ENCODE measurements at regions not wholly inside any gene's neighbourhood (a gene's known extent, or its start where the extent isn't known, plus 50 kb on each side); places are given as distances from the start of the nearest gene placed in this dataset.

DNA sequence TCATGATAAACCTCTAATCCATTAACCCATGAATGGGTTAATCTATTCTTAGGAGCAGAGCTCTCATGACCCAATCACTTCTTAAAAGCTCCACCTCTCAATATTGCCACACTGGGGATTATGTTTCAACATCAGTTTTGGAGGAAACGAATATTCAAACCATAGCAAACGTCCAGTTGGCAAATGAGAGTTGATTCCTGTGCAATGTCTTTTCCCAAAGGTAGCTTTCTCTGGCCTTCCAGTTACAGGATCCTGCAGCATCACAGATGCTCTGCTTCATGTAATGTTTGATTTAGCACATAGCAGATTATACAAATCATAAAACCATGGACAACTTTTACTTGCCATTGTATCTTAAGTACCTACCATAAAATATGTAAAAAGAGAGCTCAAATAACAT lies 481.0 kb downstream of the TNS1 start:
- peak; percentile 46 for DNase-seq (ENCODE audit: low read depth)

DNA sequence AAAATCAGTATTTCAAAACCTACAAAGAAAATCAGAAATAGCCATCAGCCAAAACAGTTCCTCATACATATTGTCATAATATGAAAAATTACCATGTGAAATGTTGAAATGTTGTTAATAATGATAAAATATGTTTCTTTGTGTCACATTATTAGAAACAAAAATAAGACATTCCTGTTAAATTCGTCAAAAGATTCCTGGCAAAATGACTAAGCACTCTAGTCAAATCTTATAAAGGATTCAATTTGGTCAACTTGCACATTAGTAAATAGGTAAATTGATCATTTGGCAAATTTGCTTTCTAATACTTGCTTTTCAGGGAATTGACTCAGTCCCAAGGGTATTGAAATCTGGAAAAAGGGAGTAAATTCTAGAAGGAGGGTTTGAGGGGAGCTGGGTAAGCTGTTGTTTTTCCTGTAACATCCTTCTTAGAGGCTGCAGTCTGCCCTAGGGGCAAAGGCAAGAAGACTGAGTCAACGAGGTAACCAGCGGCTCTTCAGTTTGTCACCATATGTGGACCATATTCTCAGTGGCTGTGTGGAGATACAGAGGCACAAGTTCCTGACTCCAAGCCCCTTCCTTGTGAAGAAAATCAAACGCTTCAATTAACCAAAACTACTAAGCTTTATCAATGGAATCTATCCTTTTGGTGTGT lies 482.3 kb downstream of the TNS1 start:
- peak; percentile 12 for DNase-seq (ENCODE audit: low read depth)

- peak; percentile 17 for DNase-seq (ENCODE audit: low read depth)
Measured at GRCh38 chr2:217517402-217517801, 485.4 kb downstream of the TNS1 start.

- no peak for DNase-seq (ENCODE audit: low read depth)
Measured at GRCh38 chr2:217515615-217516309, 487.0 kb downstream of the TNS1 start.

DNA sequence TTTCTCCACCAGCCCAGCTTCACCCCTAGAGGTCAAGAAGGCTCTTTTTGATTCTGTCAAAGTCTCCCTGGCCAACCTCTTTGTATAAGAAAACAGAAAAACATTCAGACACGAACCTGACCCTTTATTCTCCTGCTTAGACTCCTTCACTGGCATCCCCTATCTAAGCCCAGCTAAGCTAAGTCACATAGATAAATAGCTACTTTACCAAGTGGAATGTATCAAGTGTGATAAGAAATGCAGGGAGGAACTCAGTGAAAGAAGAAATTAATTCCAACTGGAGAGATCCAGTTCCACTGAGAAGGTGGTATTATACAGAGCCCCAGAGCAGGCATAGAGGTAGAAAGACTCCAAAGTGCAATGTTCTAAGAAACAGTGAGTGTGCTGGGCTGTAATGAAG lies 489.5 kb downstream of the TNS1 start:
- DNase-seq (ENCODE audit: low read depth), result no peak

DNA sequence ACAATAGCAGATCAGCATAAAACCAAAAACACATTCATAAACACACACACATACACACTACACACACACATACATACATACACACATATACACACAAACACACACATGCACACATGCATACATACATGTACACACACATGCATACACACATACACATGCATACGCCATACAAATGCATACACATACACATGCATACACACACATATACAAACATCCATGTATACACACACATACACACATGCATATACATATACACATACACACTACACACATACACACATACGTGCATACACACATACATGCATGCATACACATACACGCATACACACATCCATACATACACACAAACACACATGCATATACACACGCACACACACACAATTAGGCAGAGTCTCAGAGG lies 490.1 kb downstream of the TNS1 start:
- no peak for DNase-seq (ENCODE audit: low read depth)

GRCh38 chr2:217512259-217512658 lies 490.5 kb downstream of the TNS1 start:
- DNase-seq (ENCODE audit: low read depth), result no peak

DNA sequence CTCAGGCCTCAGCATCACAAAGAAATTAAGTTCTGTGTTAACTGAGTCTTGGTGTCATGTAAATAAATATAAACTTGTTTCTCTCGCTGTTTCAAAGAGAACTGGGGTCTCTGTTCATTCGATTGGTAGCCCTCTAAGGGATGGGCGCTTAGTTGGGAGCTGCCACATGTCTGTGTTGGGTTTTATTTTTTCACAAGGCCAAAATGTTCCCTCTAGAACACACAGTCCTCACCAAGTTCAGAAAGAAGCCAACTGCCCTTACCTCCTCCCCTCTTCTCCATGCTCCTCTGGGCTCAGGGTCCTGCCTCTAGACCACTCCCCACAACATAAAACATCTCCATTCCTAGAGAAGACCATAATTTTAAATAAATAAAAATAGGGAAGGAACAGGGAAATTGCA lies 490.9 kb downstream of the TNS1 start:
- DNase-seq (ENCODE audit: low read depth), result no peak

- peak; percentile 89 for DNase-seq (ENCODE audit: low read depth)
Measured at GRCh38 chr2:217510771-217511291, 492.0 kb downstream of the TNS1 start.

DNA sequence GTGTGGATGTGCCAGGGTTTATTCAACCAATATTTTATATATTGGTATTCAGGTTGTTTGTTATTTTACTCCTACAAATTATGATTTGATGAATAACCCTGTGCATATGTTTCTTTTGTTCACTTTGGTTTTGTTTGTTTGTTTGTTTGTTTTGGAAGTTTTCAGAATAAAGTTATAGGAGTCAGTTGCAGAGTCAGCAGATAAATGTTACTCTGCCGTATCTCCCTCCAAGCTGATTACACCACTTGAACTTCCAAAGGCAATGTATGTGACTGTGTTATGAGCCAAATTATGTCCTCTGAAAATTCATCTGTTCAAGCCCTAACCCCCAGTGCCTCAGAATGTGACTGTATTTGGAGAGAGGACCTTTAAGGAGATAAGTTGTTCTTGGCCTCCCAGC lies 497.5 kb downstream of the TNS1 start:
- no peak for DNase-seq (ENCODE audit: low read depth)

- no peak for DNase-seq (ENCODE audit: low read depth)
Measured at GRCh38 chr2:217501887-217502286, 500.9 kb downstream of the TNS1 start.

DNA sequence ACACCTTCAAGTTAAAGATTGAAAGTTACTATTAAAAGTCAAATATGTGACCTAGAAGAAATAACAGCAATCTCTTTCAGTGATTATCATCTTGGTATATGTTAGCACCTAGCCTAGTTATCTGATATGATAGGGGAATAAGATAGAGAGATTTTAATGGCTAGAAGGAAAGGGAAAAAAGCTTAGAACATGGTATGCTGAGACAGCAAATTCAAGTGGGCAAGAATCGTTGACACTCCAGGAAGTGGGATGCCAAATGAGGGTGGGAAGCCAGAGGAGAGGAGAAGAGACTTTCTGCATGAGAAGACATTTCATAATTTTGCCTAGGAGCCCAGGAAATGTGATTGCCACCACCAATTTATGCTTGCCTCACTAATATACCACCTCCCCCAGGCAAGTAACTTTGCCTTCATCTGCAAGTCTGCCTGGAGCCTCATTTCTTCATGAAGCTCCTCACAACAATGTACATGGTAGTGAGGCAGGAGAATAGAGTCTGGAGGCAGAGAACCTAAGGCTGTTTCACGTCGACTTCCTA lies 504.9 kb downstream of the TNS1 start:
- no peak for DNase-seq (ENCODE audit: low read depth)

DNA sequence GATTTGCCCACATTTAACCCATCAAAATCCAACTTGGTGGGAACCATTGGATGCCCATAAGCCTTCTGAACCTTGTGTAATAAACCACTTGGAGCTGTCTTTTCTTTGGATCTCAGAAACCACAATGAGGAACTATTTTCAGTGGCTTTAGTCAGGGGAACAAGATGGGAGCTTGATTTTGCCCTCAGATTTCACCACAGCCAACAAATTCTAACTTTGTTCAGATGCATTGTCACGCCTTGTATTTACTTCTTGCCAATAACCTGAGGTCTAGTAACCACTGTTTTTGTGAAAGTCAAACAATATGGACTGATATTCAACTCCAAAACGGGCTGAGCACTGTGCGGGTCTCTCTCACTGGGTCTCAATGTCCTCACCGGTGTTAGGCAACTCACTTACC lies 508.2 kb downstream of the TNS1 start:
- no peak for DNase-seq (ENCODE audit: low read depth)

GRCh38 chr2:217491271-217491670 lies 511.5 kb downstream of the TNS1 start:
- no peak for DNase-seq (ENCODE audit: low read depth)

GRCh38 chr2:217489145-217489960 lies 513.4 kb downstream of the TNS1 start:
- peak; percentile 21 for DNase-seq (ENCODE audit: low read depth)

- no peak for DNase-seq (ENCODE audit: low read depth)
Measured at GRCh38 chr2:217484046-217484445, 518.7 kb downstream of the TNS1 start.

- DNase-seq (ENCODE audit: low read depth), result no peak
Measured at GRCh38 chr2:217482056-217482710, 520.6 kb downstream of the TNS1 start.

DNA sequence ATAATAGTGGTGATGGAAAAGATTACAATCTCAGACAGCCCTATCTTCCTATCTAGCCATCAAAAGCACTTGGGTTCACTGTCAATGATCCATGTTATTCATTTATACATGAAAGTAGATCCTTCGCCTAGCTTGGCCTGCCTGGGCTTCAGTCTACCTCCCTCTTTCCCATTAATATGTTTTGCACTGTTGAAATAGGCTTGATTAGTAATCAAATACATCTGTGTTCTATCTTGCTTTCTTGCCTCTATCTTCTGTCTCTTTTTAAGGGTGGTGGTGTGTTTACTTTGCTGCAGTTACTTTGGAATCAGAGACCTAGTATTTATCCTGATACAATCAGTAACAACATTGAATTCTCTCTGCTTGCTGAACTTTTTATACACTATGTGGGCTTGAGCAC lies 521.2 kb downstream of the TNS1 start:
- no peak for DNase-seq (ENCODE audit: low read depth)

- DNase-seq (ENCODE audit: low read depth), result no peak
Measured at GRCh38 chr2:217479566-217479965, 523.2 kb downstream of the TNS1 start.

DNA sequence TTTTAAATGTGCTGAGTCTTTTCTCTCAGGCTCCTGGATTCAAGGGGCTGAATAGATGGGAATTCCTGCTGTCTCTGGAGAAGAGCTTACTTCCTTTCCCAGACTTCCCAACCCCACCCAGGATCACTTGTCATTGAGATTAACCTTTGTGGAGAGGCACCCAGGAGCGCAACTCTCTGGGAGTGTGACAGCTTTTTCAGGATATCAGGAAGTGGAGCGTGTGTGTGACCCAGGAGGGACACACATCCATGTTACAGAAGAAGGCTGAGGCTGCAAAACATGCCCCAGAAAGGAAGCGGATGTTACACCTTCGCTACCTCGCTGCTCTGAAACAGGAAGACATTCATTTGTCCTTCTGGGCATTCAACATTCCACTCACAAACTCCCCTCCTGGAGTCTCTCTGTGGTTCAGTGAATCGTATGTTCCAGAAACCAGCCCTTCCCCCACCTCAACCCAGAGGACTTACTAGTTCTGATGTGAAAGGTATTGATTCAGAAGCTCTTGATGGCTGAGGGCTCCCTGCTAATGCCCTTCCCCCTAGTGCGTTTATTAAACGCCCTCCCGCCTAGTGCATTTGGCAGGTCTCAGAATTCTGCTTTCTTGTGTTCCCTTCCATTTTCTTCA lies 523.9 kb downstream of the TNS1 start:
- no peak for DNase-seq (ENCODE audit: low read depth)

GRCh38 chr2:217477583-217477982 lies 525.2 kb downstream of the TNS1 start:
- no peak for DNase-seq (ENCODE audit: low read depth)

GRCh38 chr2:217475791-217476190 lies 527.0 kb downstream of the TNS1 start:
- DNase-seq (ENCODE audit: low read depth), result no peak
